Chondrocyte (in vitro differentiated cells): ENCODE measurements at regions not wholly inside any gene's neighbourhood (a gene's known extent, or its start where the extent isn't known, plus 50 kb on each side); places are given as distances from the start of the nearest gene placed in this dataset.
"Not testable (repeated sequence)": the region's sequence is repeated elsewhere in the genome, so short reads cannot be mapped to it uniquely, and the experiment has no call there.

ENCODE experiments used
- DNase-seq: peaks from one replicate; pipeline ENCODE4 v3.0.0; 2021; ENCODE audit warnings: mixed read lengths, low spot score
- H3K27ac Mint-ChIP-seq: one replicate; pipeline ENCODE4 v1.8.0; 2021; ENCODE audit warnings: mild to moderate bottlenecking, moderate library complexity, mixed read lengths; ENCODE audit not compliant: unreplicated experiment
- H3K27me3 Mint-ChIP-seq: 2 replicates; pipeline ENCODE4 v1.8.0; 2021; ENCODE audit warnings: low read depth, mixed read lengths
- H3K36me3 Mint-ChIP-seq: 2 replicates; pipeline ENCODE4 v1.8.0; 2021; ENCODE audit warnings: low read depth, mixed read lengths
- H3K4me1 Mint-ChIP-seq: 2 replicates; pipeline ENCODE4 v1.8.0; 2021; ENCODE audit warnings: low read depth, mild to moderate bottlenecking, mixed read lengths
- H3K4me3 Mint-ChIP-seq: one replicate; pipeline ENCODE4 v1.8.0; 2021; ENCODE audit warnings: mild to moderate bottlenecking, moderate library complexity, mixed read lengths; ENCODE audit not compliant: unreplicated experiment
- H3K9me3 Mint-ChIP-seq: 2 replicates; pipeline ENCODE4 v1.8.0; 2021; ENCODE audit warnings: low read depth, mixed read lengths
- CTCF ChIP-seq: fragments of 200-600 bp; sonication (generic); IDR thresholded peaks from 2 replicates; pipeline ENCODE4 v1.5.0; 2021; ENCODE audit warnings: antibody characterized with exemption, mild to moderate bottlenecking, moderate library complexity

DNA sequence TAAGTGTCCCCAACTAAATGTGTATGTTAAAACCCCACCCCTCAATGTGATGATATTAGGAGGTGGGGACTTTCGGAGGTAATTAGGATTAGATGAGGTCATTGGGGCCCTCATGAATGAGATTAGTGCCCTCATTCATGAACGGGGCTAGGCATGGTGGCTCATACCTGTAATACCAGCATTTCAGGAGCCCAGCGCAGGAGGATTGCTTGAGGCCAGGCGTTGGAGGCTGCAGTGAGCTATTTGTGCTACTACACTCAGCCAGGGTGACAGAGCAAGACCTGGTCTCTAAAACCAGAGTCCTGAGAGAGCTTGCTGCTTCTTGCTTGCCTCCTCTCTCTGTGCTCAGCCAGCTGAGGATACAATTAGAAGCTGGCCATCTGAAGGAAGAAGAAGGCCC, 62.1 kb upstream of the HSPA9 start:
- Mint-ChIP-seq H3K4me1 (peaks cover 6% of the 10 kb centered on the region), H3K9me3 (no peaks in the 10 kb centered on the region), H3K36me3 (no peaks in the 10 kb centered on the region), H3K4me3 (no peak overlapping the region), H3K27ac (no peak overlapping the region), H3K27me3 (peaks cover 2% of the 10 kb centered on the region)
- DNase-seq = peak; percentile 14
- TF ChIP-seq CTCF = no peak

DNA sequence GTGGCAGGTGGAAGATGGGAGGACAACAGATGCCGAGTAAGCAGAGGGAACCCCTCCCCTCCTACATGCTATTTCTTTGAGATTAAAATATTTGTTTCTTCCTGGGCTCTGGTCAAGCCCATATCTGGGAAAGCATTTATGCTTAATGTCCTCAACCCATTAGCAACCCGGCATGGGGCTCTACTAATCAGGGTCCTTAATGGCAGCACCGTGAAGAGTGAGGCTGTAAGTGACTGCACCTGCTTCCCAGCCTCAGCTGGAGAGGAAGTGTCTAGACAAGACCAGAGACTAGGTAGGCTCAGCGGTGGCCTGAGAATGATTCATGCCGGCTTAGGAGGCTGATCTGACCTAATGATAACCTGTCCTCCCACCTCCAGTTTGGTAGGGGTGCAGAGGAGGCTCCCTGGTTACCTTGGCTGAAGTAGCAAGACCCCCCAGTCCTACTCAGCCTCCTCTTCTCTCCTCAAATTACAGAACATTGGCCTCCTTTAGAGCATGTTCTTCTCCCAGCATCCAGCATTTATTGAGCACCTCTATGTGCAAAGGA, 61.3 kb upstream of the HSPA9 start:
- Mint-ChIP-seq H3K9me3 (no peaks in the 10 kb centered on the region), H3K27ac (no peak overlapping the region), H3K4me3 (no peak overlapping the region), H3K36me3 (no peaks in the 10 kb centered on the region), H3K27me3 (peaks cover 2% of the 10 kb centered on the region), H3K4me1 (peaks cover 6% of the 10 kb centered on the region)
- DNase-seq = peak; percentile 26
- no peak for TF ChIP-seq CTCF

DNA sequence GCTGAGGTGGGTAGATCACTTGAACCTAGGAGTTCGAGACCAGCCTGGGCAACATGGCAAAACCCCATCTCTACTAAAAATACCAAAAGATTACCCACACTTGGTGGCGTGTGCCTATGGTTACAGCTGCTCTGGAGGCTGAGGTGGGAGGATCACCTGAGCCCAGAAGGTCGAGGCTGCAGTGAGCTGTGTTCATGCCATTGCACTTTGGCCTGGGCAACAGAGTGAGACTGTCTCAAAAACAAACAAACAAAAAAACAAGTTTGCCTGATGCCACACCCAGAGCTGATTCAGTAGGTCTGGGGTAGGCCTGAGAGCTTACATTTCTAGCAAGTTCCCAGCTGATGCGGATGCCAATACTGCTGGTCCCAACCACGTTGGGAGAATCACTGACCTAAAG, 60.5 kb upstream of the HSPA9 start:
- peak; percentile 3 for DNase-seq
- no peak overlapping the region for H3K27ac Mint-ChIP-seq
- H3K27me3 Mint-ChIP-seq = no peaks in the 10 kb centered on the region
- H3K4me3 Mint-ChIP-seq = no peak overlapping the region
- H3K36me3 Mint-ChIP-seq = no peaks in the 10 kb centered on the region
- H3K4me1 Mint-ChIP-seq = peaks cover 6% of the 10 kb centered on the region
- H3K9me3 Mint-ChIP-seq = no peaks in the 10 kb centered on the region
- TF ChIP-seq CTCF = no peak

DNA sequence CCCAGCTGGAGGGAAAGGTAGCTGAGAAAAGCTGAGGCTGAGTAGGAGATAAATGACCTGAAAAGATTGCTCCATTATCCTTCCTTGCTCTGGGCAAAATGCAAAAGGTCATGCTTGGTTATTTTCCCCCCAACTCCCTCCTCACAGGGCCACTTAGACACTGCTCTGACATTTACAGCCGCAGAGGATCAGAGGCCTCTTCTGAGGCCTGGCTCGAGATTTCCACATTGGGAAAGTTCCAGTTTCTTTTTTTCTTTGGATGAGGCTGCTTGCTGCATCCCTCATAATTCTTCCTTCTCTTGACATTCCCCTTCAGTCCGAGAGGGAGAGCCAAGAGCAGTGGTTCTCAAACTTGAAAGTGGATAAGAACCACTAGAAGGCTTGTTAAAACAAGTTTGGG, 60.1 kb upstream of the HSPA9 start:
- Mint-ChIP-seq H3K27ac (no peak overlapping the region), H3K4me3 (no peak overlapping the region), H3K36me3 (no peaks in the 10 kb centered on the region), H3K9me3 (no peaks in the 10 kb centered on the region), H3K27me3 (no peaks in the 10 kb centered on the region), H3K4me1 (peaks cover 6% of the 10 kb centered on the region)
- DNase-seq = no peak
- no peak for TF ChIP-seq CTCF

DNA sequence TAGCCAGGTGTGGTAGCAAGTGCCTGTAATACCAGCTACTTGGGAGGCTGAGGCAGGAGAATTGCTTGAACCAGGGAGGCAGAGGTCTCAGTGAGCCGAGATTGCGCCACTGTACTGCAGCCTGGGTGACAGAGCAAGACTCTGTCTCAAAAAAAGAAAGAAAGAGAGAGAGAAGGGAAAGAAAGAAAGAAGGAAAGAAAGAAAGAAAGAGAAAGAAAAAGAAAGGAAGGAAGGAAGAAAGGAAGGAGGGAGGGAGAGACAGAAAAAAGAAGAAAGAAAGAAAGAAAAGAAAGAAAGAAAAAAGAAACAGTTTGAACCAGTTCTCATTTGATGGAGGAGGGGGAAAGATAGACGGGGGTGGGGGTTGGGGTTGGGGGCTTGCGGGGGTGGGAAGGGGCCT, 59.6 kb upstream of the HSPA9 start:
- not testable (repeated sequence) for H3K27ac Mint-ChIP-seq, H3K4me3 Mint-ChIP-seq, H3K36me3 Mint-ChIP-seq, DNase-seq, H3K27me3 Mint-ChIP-seq, H3K9me3 Mint-ChIP-seq, H3K4me1 Mint-ChIP-seq

- Mint-ChIP-seq H3K4me1 (peaks cover 6% of the 10 kb centered on the region), H3K27ac (no peak overlapping the region), H3K27me3 (no peaks in the 10 kb centered on the region), H3K36me3 (no peaks in the 10 kb centered on the region), H3K9me3 (no peaks in the 10 kb centered on the region), H3K4me3 (no peak overlapping the region)
- peak; percentile 32 for DNase-seq
- peak; percentile 72 for TF ChIP-seq CTCF
Observed at GRCh38 chr5:138632900-138633489, 57.8 kb upstream of the HSPA9 start.
